H1 (cell line): ENCODE measurements at regions not wholly inside any gene's neighbourhood (a gene's known extent, or its start where the extent isn't known, plus 50 kb on each side); places are given as distances from the start of the nearest gene placed in this dataset.

Experiments used
- CTCF ChIA-PET: fragments of 300-600 bp; sonication (Branson Sonifier 250); formaldehyde crosslinking; loops from one replicate; lab custom pipeline; 2021; ENCODE audit not compliant: partially characterized antibody; lab: Charles Lee
- POLR2A ChIA-PET: fragments of 300-600 bp; sonication (Branson Sonifier 250); formaldehyde crosslinking; loops from one replicate; lab custom pipeline; 2021; ENCODE audit warnings: inconsistent platforms; ENCODE audit not compliant: partially characterized antibody; lab: Charles Lee
- DNase-seq, 2 experiments: peaks; one replicate each; pipeline versions ENCODE4 v3.0.0 to v3.0.0-alpha.2; 2010 to 2022; ENCODE audit warnings: low spot score in 2 of 2, low read depth in 1 of 2, mixed read lengths in 1 of 2
- FAIRE-seq: peaks from 2 replicates; lab custom pipeline; 2011; peaks lifted over from hg19 to GRCh38; lab: Jason Lieb, UNC
- H2AFZ ChIP-seq: 2 replicates; pipeline ENCODE4 v1.8.1; 2012; ENCODE audit warnings: low read length, inconsistent platforms
- H2AK5ac ChIP-seq: 2 replicates; pipeline ENCODE4 v1.6.1; 2013; ENCODE audit warnings: low read depth, low read length
- H2BK120ac ChIP-seq: replicated peaks from 2 replicates; pipeline ENCODE3; 2013; ENCODE audit warnings: low read depth, low read length, inconsistent platforms
- H2BK12ac ChIP-seq: 2 replicates; pipeline ENCODE4 v1.6.1; 2013; ENCODE audit warnings: low read depth, low read length
- H2BK15ac ChIP-seq: 2 replicates; pipeline ENCODE4 v1.6.1; 2013; ENCODE audit warnings: low read length
- H2BK20ac ChIP-seq: 2 replicates; pipeline ENCODE4 v1.6.1; 2013; ENCODE audit warnings: low read length
- H2BK5ac ChIP-seq: 2 replicates; pipeline ENCODE4 v1.6.1; 2013; ENCODE audit warnings: low read depth, low read length
- H3K14ac ChIP-seq: 2 replicates; pipeline ENCODE4 v1.6.1; 2013; ENCODE audit warnings: inconsistent platforms; ENCODE audit not compliant: insufficient read length
- H3K18ac ChIP-seq: 2 replicates; pipeline ENCODE4 v1.6.1; 2013; ENCODE audit warnings: low read length; ENCODE audit errors: extremely low read depth
- H3K23ac ChIP-seq: 2 replicates; pipeline ENCODE4 v1.6.1; 2013; ENCODE audit warnings: inconsistent platforms; ENCODE audit not compliant: insufficient read length
- H3K23me2 ChIP-seq: 2 replicates; pipeline ENCODE4 v1.6.1; 2013; ENCODE audit warnings: low read depth, low read length
- H3K27ac ChIP-seq: 2 replicates; pipeline ENCODE4 v1.6.1; 2011; ENCODE audit warnings: low read depth, low read length, inconsistent platforms
- H3K27me3 ChIP-seq, 4 experiments: replicated peaks in 1 of 4; 1 replicate in 1 of 4; 2 replicates in 3 of 4; pipeline versions ENCODE4 v1.6.1 to v1.8.1; 2011 to 2013; ENCODE audit warnings: low read length in 3 of 4, mild to moderate bottlenecking in 3 of 4, inconsistent platforms in 2 of 4, mixed read lengths in 2 of 4, moderate library complexity in 1 of 4; ENCODE audit not compliant: control insufficient read depth in 3 of 4, insufficient read depth in 3 of 4; ENCODE audit errors: extremely low read depth in 1 of 4
- H3K36me3 ChIP-seq, 4 experiments: 2 replicates each; pipeline versions ENCODE4 v1.6.1 to v1.8.1; 2011 to 2013; ENCODE audit warnings: mild to moderate bottlenecking in 4 of 4, low read length in 3 of 4, moderate library complexity in 2 of 4, control low read depth in 1 of 4, inconsistent platforms in 1 of 4; ENCODE audit not compliant: insufficient read depth in 4 of 4, control insufficient read depth in 2 of 4
- H3K4ac ChIP-seq: replicated peaks from 2 replicates; pipeline ENCODE3; 2013; ENCODE audit warnings: low read length, low read depth, mixed read lengths, inconsistent platforms; ENCODE audit not compliant: insufficient read length
- H3K4me1 ChIP-seq, 4 experiments: replicated peaks in 1 of 4; 1 replicate in 1 of 4; 2 replicates in 3 of 4; pipeline versions ENCODE4 v1.6.1 to v1.8.1; 2011 to 2013; ENCODE audit warnings: low read length in 3 of 4, inconsistent platforms in 2 of 4, mixed read lengths in 1 of 4; ENCODE audit not compliant: insufficient read depth in 4 of 4, control insufficient read depth in 3 of 4
- H3K4me2 ChIP-seq, 2 experiments: 2 replicates each; pipeline versions ENCODE4 v1.6.1 to v1.8.1; 2011 to 2013; ENCODE audit warnings: low read depth in 2 of 2, low read length in 2 of 2, control low read depth in 1 of 2, inconsistent platforms in 1 of 2, mild to moderate bottlenecking in 1 of 2; ENCODE audit not compliant: insufficient read depth in 1 of 2
- H3K4me3 ChIP-seq, 4 experiments: fragments of 200-600, 300-600 bp in 1 of 4; sonication (generic), shearing (Covaris generic), sonication (Bioruptor Twin) in 1 of 4; 2 replicates each; pipeline versions ENCODE4 v1.5.1 to v1.8.1; 2011 to 2016; ENCODE audit warnings: low read length in 4 of 4, low read depth in 3 of 4, control low read depth in 2 of 4, inconsistent platforms in 2 of 4, mild to moderate bottlenecking in 2 of 4, mixed read lengths in 1 of 4, moderate library complexity in 1 of 4; ENCODE audit not compliant: insufficient read depth in 2 of 4; ENCODE audit errors: extremely low read depth in 1 of 4
- H3K56ac ChIP-seq: replicated peaks from 2 replicates; pipeline ENCODE3; 2013; ENCODE audit warnings: low read depth, mild to moderate bottlenecking, mixed read lengths, low read length, inconsistent platforms; ENCODE audit not compliant: insufficient read length
- H3K79me1 ChIP-seq: 2 replicates; pipeline ENCODE4 v1.6.1; 2013; ENCODE audit warnings: low read depth, low read length, control low read depth
- H3K79me2 ChIP-seq, 2 experiments: 2 replicates each; pipeline versions ENCODE4 v1.6.1 to v1.8.1; 2012 to 2013; ENCODE audit warnings: low read length in 2 of 2, mild to moderate bottlenecking in 2 of 2, inconsistent platforms in 1 of 2; ENCODE audit not compliant: insufficient read depth in 2 of 2, control insufficient read depth in 1 of 2
- H3K9ac ChIP-seq, 4 experiments: replicated peaks in 1 of 4; 1 replicate in 1 of 4; 2 replicates in 3 of 4; pipeline versions ENCODE4 v1.6.1 to v1.8.1; 2011 to 2013; ENCODE audit warnings: low read depth in 3 of 4, low read length in 3 of 4, control low read depth in 2 of 4, mild to moderate bottlenecking in 2 of 4, moderate library complexity in 2 of 4, inconsistent platforms in 1 of 4; ENCODE audit errors: extremely low read depth in 1 of 4
- H3K9me3 ChIP-seq, 2 experiments: 2 replicates each; pipeline versions ENCODE4 v1.6.1 to v1.8.1; 2012 to 2013; ENCODE audit warnings: mild to moderate bottlenecking in 2 of 2, moderate library complexity in 2 of 2, control low read depth in 1 of 2, inconsistent platforms in 1 of 2, low read depth in 1 of 2, low read length in 1 of 2, mixed read lengths in 1 of 2; ENCODE audit not compliant: insufficient read depth in 2 of 2
- H4K20me1 ChIP-seq, 2 experiments: replicated peaks in 1 of 2; 2 replicates each; pipeline versions ENCODE3 to v1.8.1; 2011 to 2013; ENCODE audit warnings: inconsistent platforms in 2 of 2, low read length in 2 of 2, mild to moderate bottlenecking in 1 of 2; ENCODE audit not compliant: insufficient read depth in 2 of 2, control insufficient read depth in 1 of 2
- H4K5ac ChIP-seq: 2 replicates; pipeline ENCODE4 v1.6.1; 2013; ENCODE audit warnings: low read length, low read depth, mixed read lengths, inconsistent platforms; ENCODE audit not compliant: insufficient read length
- H4K8ac ChIP-seq: 2 replicates; pipeline ENCODE4 v1.8.0; 2013; ENCODE audit warnings: mild to moderate bottlenecking, moderate library complexity, low read length, inconsistent platforms; ENCODE audit not compliant: insufficient read depth; ENCODE audit errors: extremely low read depth
- H4K91ac ChIP-seq: replicated peaks from 2 replicates; pipeline ENCODE3; 2013; ENCODE audit warnings: low read length, mixed read lengths, inconsistent platforms; ENCODE audit not compliant: insufficient read length
- JUN ChIP-seq: IDR thresholded peaks from 2 replicates; pipeline ENCODE4 v1.6.1; 2011; ENCODE audit warnings: low read depth, mild to moderate bottlenecking, improper control_type of control experiment, low read length
- RAD21 ChIP-seq, 2 experiments: IDR thresholded peaks in 1 of 2; conservative IDR thresholded peaks in 1 of 2; 2 replicates each; pipeline ENCODE4 v1.6.1; 2011; ENCODE audit warnings: low read depth in 2 of 2, low read length in 2 of 2, improper control_type of control experiment in 1 of 2, inconsistent platforms in 1 of 2, mild to moderate bottlenecking in 1 of 2, moderate library complexity in 1 of 2
- SP4 ChIP-seq: IDR thresholded peaks from 2 replicates; pipeline ENCODE4 v1.6.1; 2012; ENCODE audit warnings: low read length, inconsistent platforms
- WGBS, 2 experiments: shearing (Covaris generic) in 1 of 2; methylation state at CpG; one replicate each; pipeline versions ENCODE4 v1.1.6 to v1.1.7; 2013 to 2015; ENCODE audit warnings: low lambda C conversion rate in 2 of 2, mixed read lengths in 2 of 2, inconsistent platforms in 1 of 2, low coverage in 1 of 2, missing lambda C conversion rate in 1 of 2; ENCODE audit not compliant: insufficient replicate concordance in 2 of 2, insufficient coverage in 1 of 2, insufficient read length in 1 of 2; ENCODE audit errors: extremely low coverage in 1 of 2, missing lambda C conversion rate in 1 of 2; 5-methylcytosine and 5-hydroxymethylcytosine counted together
- TF ChIP-seq, protein P1 (sequence below), 3 experiments: IDR thresholded peaks; 1 replicate in 2 of 3; 2 replicates in 1 of 3; pipeline versions ENCODE4 v1.5.1 to v1.6.1; 2011; ENCODE audit warnings: low read length in 3 of 3, mild to moderate bottlenecking in 3 of 3, inconsistent platforms in 2 of 3, low read depth in 1 of 3, moderate library complexity in 1 of 3; ENCODE audit not compliant: insufficient read depth in 1 of 3; ENCODE audit errors: control extremely low read depth in 1 of 3

GRCh38 chr9:86790805-86791204 lies 156.5 kb downstream of the GAS1 start:
- Histone ChIP-seq H4K20me1 (no peaks in the 10 kb centered on the region), H3K23me2 (no peaks in the 10 kb centered on the region), H2AK5ac (no peak overlapping the region), H3K27ac (no peak overlapping the region), H2BK5ac (no peak overlapping the region), H2BK120ac (no peak overlapping the region), H3K9ac (no peak overlapping the region), H3K79me1 (no peaks in the 10 kb centered on the region), H3K4me1 (peaks cover 4 to 12% (median 8%) of the 10 kb centered on the region in 4 experiments; a peak in 6 of 7 replicates), H4K8ac (no peak overlapping the region), H3K56ac (no peak overlapping the region), H2BK20ac (no peak overlapping the region), H3K23ac (no peak overlapping the region), H2AFZ (no peak overlapping the region), H3K9me3 (no peaks in the 10 kb centered on the region), H4K5ac (no peak overlapping the region), H3K4ac (no peak overlapping the region), H3K18ac (no peak overlapping the region), H3K79me2 (no peaks in the 10 kb centered on the region), H3K14ac (no peak overlapping the region), H3K27me3 (no peaks in the 10 kb centered on the region), H2BK12ac (no peak overlapping the region), H3K4me2 (no peak overlapping the region), H3K4me3 (no peak overlapping the region), H3K36me3 (no peaks in the 10 kb centered on the region), H2BK15ac (no peak overlapping the region), H4K91ac (no peak overlapping the region)
- WGBS, 2 experiments: 91% methylated on average over 4 of the region's 4 CpGs; no CpG with 5 or more reads in 1 of the 2 experiments
- FAIRE-seq: no peak
- TF ChIP-seq RAD21 (IDR thresholded peaks at IDR 0.05 in 1 of 2, conservative IDR thresholded peaks at IDR 0.05 in 1 of 2; ENCODE audit: low read depth in 2 of 2, low read length in 2 of 2) (peak in 1 of 2 experiments; percentile 27; a peak in 1 of 4 replicates), JUN (no peak), SP4 (no peak)
- TF ChIP-seq, protein P1, sequence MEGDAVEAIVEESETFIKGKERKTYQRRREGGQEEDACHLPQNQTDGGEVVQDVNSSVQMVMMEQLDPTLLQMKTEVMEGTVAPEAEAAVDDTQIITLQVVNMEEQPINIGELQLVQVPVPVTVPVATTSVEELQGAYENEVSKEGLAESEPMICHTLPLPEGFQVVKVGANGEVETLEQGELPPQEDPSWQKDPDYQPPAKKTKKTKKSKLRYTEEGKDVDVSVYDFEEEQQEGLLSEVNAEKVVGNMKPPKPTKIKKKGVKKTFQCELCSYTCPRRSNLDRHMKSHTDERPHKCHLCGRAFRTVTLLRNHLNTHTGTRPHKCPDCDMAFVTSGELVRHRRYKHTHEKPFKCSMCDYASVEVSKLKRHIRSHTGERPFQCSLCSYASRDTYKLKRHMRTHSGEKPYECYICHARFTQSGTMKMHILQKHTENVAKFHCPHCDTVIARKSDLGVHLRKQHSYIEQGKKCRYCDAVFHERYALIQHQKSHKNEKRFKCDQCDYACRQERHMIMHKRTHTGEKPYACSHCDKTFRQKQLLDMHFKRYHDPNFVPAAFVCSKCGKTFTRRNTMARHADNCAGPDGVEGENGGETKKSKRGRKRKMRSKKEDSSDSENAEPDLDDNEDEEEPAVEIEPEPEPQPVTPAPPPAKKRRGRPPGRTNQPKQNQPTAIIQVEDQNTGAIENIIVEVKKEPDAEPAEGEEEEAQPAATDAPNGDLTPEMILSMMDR (IDR thresholded peaks at IDR 0.05; ENCODE audit: control extremely low read depth in 1 of 3, insufficient read depth in 1 of 3, low read depth in 1 of 3, low read length in 3 of 3): no peak
- POLR2A ChIA-PET: no interaction called here
- no peak for DNase-seq
- CTCF ChIA-PET: interaction anchor here (1.1 to 1.8 kb wide), 5 partner anchors 11 to 357 kb away, joined by 3 to 8 read pairs (median 7); no protein-coding TSS in a partner anchor
